HepG2 (cell line): ENCODE measurements at regions not wholly inside any gene's neighbourhood (a gene's known extent, or its start where the extent isn't known, plus 50 kb on each side); places are given as distances from the start of the nearest gene placed in this dataset.

ENCODE experiments used
- CEBPB ChIP-seq: IDR thresholded peaks from 2 replicates; pipeline ENCODE4 v1.6.1; 2011; ENCODE audit warnings: low read depth, low read length, improper control_type of control experiment, borderline replicate concordance
- ELF1 ChIP-seq: sonication (generic); formaldehyde crosslinking; IDR thresholded peaks from 2 replicates; pipeline ENCODE4 v1.4.0; 2020; ENCODE audit warnings: missing genetic modification reagents
- GABPA ChIP-seq, 2 experiments: IDR thresholded peaks; 2 replicates each; pipeline ENCODE4 v1.6.1; 2011 to 2016; ENCODE audit warnings: low read depth in 2 of 2, low read length in 1 of 2, missing biosample characterization in 1 of 2, missing genetic modification characterization in 1 of 2
- JUNB ChIP-seq: sonication (generic); formaldehyde crosslinking; IDR thresholded peaks from 2 replicates; pipeline ENCODE4 v1.8.0; 2022; ENCODE audit warnings: missing genetic modification reagents, mild to moderate bottlenecking, borderline replicate concordance
- MBD4 ChIP-seq: IDR thresholded peaks from 2 replicates; pipeline ENCODE4 v1.6.1; 2012; ENCODE audit warnings: low read length, inconsistent platforms, borderline replicate concordance
- NFATC3 ChIP-seq: sonication (generic); formaldehyde crosslinking; IDR thresholded peaks from 2 replicates; pipeline ENCODE4 v1.5.1; 2020; ENCODE audit warnings: mild to moderate bottlenecking, missing genetic modification reagents
- PPARG ChIP-seq: conservative IDR thresholded peaks from 2 replicates; pipeline ENCODE4 v1.6.1; 2016; ENCODE audit warnings: missing biosample characterization, missing genetic modification reagents
- SALL1 ChIP-seq: sonication (generic); formaldehyde crosslinking; IDR thresholded peaks from 2 replicates; pipeline ENCODE4 v1.8.0; 2022; ENCODE audit warnings: mild to moderate bottlenecking, missing genetic modification reagents
- SAP130 ChIP-seq: IDR thresholded peaks from 2 replicates; pipeline ENCODE4 v1.6.1; 2016; ENCODE audit warnings: low read depth
- SMAD3 ChIP-seq: sonication (generic); formaldehyde crosslinking; IDR thresholded peaks from 2 replicates; pipeline ENCODE4 v1.4.0; 2020; ENCODE audit warnings: missing genetic modification reagents
- SOX13 ChIP-seq, 3 experiments: fragments of 450-650 bp in 1 of 3; sonication (generic) in 1 of 3; formaldehyde crosslinking in 1 of 3; IDR thresholded peaks in 2 of 3; conservative IDR thresholded peaks in 1 of 3; 2 replicates each; pipeline versions ENCODE4 v1.5.0 to v1.6.1; 2016 to 2020; ENCODE audit warnings: antibody characterized with exemption in 1 of 3, mild to moderate bottlenecking in 1 of 3, missing compliant biosample characterization in 1 of 3, missing genetic modification reagents in 1 of 3, moderate library complexity in 1 of 3
- SOX5 ChIP-seq: IDR thresholded peaks from 2 replicates; pipeline ENCODE4 v1.6.1; 2016; ENCODE audit warnings: borderline replicate concordance
- TBX2 ChIP-seq: sonication (generic); formaldehyde crosslinking; IDR thresholded peaks from 2 replicates; pipeline ENCODE4 v1.5.0; 2020; ENCODE audit warnings: missing genetic modification reagents, mild to moderate bottlenecking, borderline replicate concordance
- TCF7 ChIP-seq: sonication (generic); IDR thresholded peaks from 2 replicates; pipeline ENCODE4 v1.6.1; 2016; ENCODE audit warnings: antibody characterized with exemption, low read depth
- THAP11 ChIP-seq: IDR thresholded peaks from 2 replicates; pipeline ENCODE4 v1.6.1; 2016; ENCODE audit warnings: missing biosample characterization, missing genetic modification reagents
- ZNF557 ChIP-seq: sonication (generic); formaldehyde crosslinking; IDR thresholded peaks from 2 replicates; pipeline ENCODE4 v1.4.0; 2020; ENCODE audit warnings: missing genetic modification reagents
- TF ChIP-seq, protein P1 (sequence below): sonication (generic); formaldehyde crosslinking; IDR thresholded peaks from 2 replicates; pipeline ENCODE4 v1.5.0; 2020; ENCODE audit warnings: missing genetic modification reagents
- TF ChIP-seq, protein P2 (sequence below): IDR thresholded peaks from 2 replicates; pipeline ENCODE4 v1.6.1; 2016; ENCODE audit warnings: low read depth, missing genetic modification reagents, missing compliant biosample characterization
- TF ChIP-seq, protein P3 (sequence below): sonication (generic); formaldehyde crosslinking; IDR thresholded peaks from 2 replicates; pipeline ENCODE4 v1.5.1; 2020; ENCODE audit warnings: mild to moderate bottlenecking, missing genetic modification reagents, borderline replicate concordance

DNA sequence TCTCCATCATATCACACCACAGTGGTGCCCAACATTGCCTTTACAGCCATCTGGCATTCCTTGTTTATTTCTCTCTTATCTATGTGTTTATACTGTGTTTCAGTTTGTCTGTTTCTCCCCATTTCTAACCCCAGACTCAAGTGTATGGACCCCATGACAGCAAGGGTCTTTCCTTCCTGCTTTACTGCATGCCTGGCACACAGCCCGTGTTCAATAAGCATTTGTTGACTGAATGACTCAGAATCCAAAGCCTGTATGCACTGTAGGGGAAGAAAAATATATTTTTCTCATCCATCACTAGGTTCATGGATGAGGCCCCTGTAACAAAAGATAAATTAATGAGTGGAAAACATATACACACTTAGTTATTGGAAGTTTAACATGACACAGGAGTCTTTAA is 190.8 kb upstream of the SEMA6A start (continued):
- TF ChIP-seq, protein P1, sequence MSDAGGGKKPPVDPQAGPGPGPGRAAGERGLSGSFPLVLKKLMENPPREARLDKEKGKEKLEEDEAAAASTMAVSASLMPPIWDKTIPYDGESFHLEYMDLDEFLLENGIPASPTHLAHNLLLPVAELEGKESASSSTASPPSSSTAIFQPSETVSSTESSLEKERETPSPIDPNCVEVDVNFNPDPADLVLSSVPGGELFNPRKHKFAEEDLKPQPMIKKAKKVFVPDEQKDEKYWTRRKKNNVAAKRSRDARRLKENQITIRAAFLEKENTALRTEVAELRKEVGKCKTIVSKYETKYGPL: no peak
- TF ChIP-seq SOX5 (CRISPR knock-in tag) (peak; percentile 75; the same call in 1 of the 2 replicates), NFATC3 (CRISPR knock-in tag) (no peak), SAP130 (CRISPR knock-in tag) (peak; percentile 62), CEBPB (no peak), ZNF557 (CRISPR knock-in tag) (no peak), TBX2 (0 out of 2 replicates have a peak, but pooled peaks have one; percentile 17), MBD4 (peak; percentile 72; the same call in 1 of the 2 replicates), JUNB (CRISPR knock-in tag) (peak; percentile 88), PPARG (CRISPR knock-in tag) (0 out of 2 replicates have a peak, but pooled peaks have one; percentile 19), THAP11 (CRISPR knock-in tag) (0 out of 2 replicates have a peak, but pooled peaks have one; percentile 45), SALL1 (CRISPR knock-in tag) (peak; percentile 68; the same call in 1 of the 2 replicates), SMAD3 (peak; percentile 57; the same call in 1 of the 2 replicates), GABPA (IDR thresholded peaks at IDR 0.05; ENCODE audit: low read depth, low read length) (no peak), GABPA (CRISPR knock-in tag; IDR thresholded peaks at IDR 0.05; ENCODE audit: low read depth) (peak; percentile 10; the same call in 1 of the 2 replicates), ELF1 (0 out of 2 replicates have a peak, but pooled peaks have one; percentile 33), TCF7 (0 out of 2 replicates have a peak, but pooled peaks have one; percentile 16), SOX13 (IDR thresholded peaks at IDR 0.05) (no peak), SOX13 (CRISPR knock-in tag; conservative IDR thresholded peaks at IDR 0.05 in 1 of 2, IDR thresholded peaks at IDR 0.05 in 1 of 2) (peak in 1 of 2 experiments; percentile 60; a peak in 2 of 4 replicates)
- TF ChIP-seq, protein P2, sequence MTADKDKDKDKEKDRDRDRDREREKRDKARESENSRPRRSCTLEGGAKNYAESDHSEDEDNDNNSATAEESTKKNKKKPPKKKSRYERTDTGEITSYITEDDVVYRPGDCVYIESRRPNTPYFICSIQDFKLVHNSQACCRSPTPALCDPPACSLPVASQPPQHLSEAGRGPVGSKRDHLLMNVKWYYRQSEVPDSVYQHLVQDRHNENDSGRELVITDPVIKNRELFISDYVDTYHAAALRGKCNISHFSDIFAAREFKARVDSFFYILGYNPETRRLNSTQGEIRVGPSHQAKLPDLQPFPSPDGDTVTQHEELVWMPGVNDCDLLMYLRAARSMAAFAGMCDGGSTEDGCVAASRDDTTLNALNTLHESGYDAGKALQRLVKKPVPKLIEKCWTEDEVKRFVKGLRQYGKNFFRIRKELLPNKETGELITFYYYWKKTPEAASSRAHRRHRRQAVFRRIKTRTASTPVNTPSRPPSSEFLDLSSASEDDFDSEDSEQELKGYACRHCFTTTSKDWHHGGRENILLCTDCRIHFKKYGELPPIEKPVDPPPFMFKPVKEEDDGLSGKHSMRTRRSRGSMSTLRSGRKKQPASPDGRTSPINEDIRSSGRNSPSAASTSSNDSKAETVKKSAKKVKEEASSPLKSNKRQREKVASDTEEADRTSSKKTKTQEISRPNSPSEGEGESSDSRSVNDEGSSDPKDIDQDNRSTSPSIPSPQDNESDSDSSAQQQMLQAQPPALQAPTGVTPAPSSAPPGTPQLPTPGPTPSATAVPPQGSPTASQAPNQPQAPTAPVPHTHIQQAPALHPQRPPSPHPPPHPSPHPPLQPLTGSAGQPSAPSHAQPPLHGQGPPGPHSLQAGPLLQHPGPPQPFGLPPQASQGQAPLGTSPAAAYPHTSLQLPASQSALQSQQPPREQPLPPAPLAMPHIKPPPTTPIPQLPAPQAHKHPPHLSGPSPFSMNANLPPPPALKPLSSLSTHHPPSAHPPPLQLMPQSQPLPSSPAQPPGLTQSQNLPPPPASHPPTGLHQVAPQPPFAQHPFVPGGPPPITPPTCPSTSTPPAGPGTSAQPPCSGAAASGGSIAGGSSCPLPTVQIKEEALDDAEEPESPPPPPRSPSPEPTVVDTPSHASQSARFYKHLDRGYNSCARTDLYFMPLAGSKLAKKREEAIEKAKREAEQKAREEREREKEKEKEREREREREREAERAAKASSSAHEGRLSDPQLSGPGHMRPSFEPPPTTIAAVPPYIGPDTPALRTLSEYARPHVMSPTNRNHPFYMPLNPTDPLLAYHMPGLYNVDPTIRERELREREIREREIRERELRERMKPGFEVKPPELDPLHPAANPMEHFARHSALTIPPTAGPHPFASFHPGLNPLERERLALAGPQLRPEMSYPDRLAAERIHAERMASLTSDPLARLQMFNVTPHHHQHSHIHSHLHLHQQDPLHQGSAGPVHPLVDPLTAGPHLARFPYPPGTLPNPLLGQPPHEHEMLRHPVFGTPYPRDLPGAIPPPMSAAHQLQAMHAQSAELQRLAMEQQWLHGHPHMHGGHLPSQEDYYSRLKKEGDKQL (CRISPR knock-in tag): 0 out of 2 replicates have a peak, but pooled peaks have one; percentile 19
- TF ChIP-seq, protein P3, sequence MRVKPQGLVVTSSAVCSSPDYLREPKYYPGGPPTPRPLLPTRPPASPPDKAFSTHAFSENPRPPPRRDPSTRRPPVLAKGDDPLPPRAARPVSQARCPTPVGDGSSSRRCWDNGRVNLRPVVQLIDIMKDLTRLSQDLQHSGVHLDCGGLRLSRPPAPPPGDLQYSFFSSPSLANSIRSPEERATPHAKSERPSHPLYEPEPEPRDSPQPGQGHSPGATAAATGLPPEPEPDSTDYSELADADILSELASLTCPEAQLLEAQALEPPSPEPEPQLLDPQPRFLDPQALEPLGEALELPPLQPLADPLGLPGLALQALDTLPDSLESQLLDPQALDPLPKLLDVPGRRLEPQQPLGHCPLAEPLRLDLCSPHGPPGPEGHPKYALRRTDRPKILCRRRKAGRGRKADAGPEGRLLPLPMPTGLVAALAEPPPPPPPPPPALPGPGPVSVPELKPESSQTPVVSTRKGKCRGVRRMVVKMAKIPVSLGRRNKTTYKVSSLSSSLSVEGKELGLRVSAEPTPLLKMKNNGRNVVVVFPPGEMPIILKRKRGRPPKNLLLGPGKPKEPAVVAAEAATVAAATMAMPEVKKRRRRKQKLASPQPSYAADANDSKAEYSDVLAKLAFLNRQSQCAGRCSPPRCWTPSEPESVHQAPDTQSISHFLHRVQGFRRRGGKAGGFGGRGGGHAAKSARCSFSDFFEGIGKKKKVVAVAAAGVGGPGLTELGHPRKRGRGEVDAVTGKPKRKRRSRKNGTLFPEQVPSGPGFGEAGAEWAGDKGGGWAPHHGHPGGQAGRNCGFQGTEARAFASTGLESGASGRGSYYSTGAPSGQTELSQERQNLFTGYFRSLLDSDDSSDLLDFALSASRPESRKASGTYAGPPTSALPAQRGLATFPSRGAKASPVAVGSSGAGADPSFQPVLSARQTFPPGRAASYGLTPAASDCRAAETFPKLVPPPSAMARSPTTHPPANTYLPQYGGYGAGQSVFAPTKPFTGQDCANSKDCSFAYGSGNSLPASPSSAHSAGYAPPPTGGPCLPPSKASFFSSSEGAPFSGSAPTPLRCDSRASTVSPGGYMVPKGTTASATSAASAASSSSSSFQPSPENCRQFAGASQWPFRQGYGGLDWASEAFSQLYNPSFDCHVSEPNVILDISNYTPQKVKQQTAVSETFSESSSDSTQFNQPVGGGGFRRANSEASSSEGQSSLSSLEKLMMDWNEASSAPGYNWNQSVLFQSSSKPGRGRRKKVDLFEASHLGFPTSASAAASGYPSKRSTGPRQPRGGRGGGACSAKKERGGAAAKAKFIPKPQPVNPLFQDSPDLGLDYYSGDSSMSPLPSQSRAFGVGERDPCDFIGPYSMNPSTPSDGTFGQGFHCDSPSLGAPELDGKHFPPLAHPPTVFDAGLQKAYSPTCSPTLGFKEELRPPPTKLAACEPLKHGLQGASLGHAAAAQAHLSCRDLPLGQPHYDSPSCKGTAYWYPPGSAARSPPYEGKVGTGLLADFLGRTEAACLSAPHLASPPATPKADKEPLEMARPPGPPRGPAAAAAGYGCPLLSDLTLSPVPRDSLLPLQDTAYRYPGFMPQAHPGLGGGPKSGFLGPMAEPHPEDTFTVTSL (CRISPR knock-in tag): peak; percentile 96
